Inferior parietal cortex (tissue), 1 donor: ENCODE measurements at regions not wholly inside any gene's neighbourhood (a gene's known extent, or its start where the extent isn't known, plus 50 kb on each side); places are given as distances from the start of the nearest gene placed in this dataset.
A peak's percentile ranks its signal among the peaks of the same experiment; 100 is the strongest.
"Not testable (repeated sequence)": the region's sequence is repeated elsewhere in the genome, so short reads cannot be mapped to it uniquely, and the experiment has no call there.

Source experiments
- DNase-seq: peaks from one replicate; pipeline ENCODE4 v3.0.0-alpha.2; 2016; ENCODE audit errors: extremely low spot score

DNA sequence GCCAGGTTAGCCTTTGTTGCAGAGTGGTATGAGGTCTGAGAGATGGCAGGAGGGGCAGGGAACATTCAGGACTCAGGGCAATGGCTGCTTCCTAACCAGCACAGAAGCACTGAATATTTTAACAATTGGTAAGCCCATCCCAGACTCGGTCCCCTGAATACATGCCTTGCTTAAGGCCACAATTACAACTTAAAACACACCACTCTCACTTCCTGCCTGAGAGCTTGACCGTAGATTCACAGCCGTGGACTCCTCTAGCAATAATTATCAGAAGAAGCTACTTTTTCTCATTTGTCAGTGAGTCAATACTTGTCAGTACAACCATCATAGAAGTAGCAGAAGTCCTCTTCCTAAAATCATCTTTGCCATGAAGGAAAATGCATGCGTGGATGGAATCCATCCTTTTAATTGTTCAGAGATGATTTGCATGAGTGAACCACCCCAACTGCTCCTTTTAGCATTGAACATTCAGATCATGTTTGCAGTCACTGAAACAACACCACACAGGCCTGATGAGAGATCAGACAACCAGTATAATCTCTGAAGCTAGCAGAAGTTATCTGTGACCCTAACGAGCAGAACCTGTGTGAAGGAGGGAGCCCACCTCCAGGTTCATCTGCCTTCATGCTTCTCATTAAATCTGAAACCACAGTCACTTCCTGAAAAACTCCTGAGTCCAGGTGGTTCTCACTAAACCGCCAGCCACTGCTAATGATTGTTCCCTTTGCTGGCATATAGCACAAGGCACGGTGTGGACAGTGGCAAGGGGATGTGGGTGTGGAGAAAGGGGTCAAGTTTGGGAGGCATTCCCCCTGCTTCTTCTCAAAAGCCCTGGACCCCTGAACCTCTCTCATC lies 333.9 kb upstream of the CNR1 start:
- DNase-seq: no peak

GRCh38 chr6:88499436-88499835 lies 333.3 kb upstream of the CNR1 start:
- no peak for DNase-seq

DNA sequence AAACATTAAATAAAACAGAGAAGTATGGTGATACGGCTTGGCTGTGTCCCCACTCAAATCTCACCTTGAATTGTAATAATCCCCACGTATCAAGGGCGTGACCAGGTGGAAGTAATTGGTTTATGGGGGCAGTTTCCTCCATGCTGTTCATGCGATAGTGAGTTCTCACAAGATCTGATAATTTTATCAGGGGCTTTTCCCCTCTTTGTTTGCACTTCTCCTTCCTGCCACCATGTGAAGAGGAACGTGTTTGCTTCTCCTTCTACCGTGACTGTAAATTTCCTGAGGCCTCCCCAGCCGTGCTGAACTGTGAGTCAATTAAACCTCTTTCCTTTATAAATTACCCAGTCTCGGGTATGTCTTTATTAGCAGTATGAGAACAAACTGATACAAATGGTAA lies 331.3 kb upstream of the CNR1 start:
- not testable (repeated sequence) for DNase-seq

DNA sequence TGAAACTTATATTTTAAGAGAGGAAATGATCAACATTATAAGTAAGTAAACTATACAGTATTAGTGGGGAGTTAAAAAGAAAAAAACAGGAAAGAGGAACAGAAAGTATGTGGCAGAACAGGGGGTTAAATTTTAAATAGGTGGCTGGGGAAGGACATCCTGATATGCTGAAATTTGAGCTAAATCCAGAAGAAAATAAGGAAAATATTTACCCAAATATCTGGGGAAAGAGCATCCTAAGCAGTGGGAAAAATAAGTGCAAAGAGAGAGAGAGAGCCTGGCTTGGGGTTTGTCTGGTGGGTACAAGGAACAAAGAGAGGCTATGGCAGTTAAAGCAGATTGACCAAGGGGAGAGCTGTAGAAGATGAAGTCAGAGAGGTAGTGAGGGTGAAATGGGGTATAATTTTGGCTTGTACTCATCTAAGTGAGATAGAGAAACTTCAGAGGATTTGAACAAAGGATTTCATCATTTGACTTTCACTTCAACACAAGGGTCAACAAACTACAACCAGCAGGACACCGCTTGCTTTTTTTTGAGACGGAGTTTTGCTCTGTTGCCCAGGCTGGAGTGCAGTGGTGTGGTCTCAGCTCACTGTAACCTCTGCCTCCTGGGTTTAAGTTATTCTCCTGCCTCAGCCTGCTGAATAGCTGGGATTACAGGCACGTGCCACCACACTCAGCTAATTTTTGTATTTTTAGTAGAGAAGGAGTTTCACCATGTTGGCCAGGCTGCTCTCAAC lies 328.4 kb upstream of the CNR1 start:
- DNase-seq: no peak

GRCh38 chr6:88493717-88494116 lies 327.6 kb upstream of the CNR1 start:
- no peak for DNase-seq

- DNase-seq: peak; percentile 45
These were observed 326.7 kb upstream of the CNR1 start for GRCh38 chr6:88492824-88493223.

- DNase-seq: no peak
These were observed 326.1 kb upstream of the CNR1 start for GRCh38 chr6:88492241-88492640.

- no peak for DNase-seq
These were observed 325.2 kb upstream of the CNR1 start for GRCh38 chr6:88491266-88491880.

DNA sequence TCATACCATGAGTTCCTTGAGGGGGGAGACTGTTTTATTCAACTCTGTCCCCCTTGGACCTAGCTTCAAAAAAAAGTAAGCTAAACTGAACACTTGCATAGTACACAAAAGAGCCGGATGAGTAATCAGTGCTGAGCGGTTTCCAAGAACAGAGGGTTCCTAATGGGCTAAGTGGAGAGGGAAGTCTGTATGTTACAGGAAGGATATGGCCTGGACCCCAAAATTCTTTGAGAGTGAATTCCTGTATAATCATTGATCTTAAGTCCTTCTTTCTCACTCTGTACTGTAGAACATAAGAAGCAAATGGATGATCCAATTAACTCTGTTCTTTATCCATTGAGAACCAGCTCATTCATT lies 324.7 kb upstream of the CNR1 start:
- no peak for DNase-seq

- DNase-seq: no peak
These were observed 324.2 kb upstream of the CNR1 start for GRCh38 chr6:88490195-88490907.

- DNase-seq: no peak
These were observed 317.3 kb upstream of the CNR1 start for GRCh38 chr6:88483424-88483823.

GRCh38 chr6:88482465-88482864 lies 316.3 kb upstream of the CNR1 start:
- DNase-seq: no peak

DNA sequence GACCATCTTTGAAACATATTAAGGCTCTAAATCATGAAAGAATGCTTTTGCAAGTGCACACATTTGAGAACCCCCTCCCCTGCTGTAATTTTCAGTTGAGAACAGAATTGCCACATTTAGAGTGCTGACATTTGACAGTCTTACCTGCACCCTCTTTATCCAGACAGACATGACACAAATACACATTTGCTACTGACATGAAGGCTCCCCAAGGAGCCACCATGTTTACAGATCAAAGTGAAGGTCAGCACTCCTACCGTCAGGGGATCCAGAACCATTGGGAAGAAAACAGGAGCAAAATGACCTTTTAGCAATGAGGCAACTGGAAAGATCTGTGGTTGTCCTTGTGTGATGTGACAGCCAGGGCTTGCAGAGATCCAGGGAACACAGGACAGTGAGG lies 315.4 kb upstream of the CNR1 start:
- DNase-seq: no peak

GRCh38 chr6:88480816-88481215 lies 314.7 kb upstream of the CNR1 start:
- no peak for DNase-seq

GRCh38 chr6:88477413-88477812 lies 311.3 kb upstream of the CNR1 start:
- no peak for DNase-seq

DNA sequence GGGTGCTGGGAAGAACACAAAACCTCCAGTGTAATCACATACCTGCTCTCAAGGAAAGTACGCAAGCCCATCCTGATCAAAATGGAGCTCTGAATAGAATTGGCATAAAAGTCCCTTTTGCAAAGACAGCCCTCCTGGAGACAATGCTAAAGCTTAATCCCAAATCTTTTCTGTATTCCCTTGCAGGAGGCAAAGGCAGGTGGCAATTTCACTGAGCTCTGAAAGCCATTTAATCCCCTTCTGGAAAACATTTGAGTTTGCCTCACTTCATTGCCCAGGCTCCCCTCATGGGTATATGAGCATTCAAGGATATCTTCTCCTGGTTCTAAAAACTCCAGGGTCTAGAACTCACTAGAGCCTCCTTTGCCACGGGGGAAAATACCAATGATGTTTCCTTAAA lies 310.2 kb upstream of the CNR1 start:
- no peak for DNase-seq

GRCh38 chr6:88474720-88475119 lies 308.6 kb upstream of the CNR1 start:
- DNase-seq: no peak

DNA sequence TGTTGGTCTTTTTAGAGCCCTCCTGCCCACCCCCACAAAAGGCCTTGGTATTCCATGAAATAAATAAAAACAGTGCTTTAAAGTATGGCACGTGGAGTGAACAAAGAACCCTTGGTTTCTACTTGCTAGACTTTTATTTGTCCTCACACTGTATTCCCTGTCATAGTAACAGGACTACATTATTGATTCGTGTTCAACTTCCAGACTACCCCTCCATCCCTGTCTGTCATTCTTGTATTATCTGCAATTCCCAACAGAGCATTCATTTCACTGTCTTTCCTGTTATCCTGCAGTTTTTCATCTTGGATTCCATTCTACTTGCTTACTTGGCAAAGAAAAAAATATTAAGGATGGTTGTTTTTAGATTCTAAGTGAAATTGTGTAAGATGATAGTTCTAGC lies 307.4 kb upstream of the CNR1 start:
- no peak for DNase-seq

DNA sequence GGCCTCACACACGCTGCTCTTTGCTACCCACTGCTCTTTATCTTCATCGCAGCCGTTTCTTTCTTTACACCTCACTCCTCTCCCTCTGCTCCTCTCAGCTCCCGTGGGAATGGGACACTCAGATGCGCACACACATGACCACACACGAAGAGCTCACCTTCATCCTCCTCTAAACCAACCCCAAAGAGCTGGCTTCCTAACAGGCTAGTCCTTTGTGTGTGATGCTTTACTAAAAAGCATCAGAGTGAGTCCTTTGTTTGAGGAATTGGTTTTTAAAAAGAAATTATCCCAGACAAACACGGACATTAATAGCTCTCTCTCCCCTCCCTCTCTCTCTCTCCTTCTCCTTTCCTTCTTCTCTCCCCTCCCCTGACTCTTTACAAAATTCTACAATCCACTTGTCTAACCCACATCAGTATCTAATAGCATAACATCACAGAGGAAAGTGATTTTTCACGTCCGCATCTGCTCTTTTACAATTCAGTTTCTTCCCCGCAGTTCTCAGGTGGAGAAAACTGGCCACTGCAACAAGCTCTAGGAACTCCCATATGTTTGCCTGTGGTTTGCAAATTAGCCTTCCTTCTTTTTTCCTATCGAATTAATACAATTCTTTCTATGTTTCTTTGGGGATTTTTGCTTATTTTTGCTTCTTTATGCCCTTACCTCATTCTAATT lies 306.8 kb upstream of the CNR1 start:
- DNase-seq: no peak

GRCh38 chr6:88459643-88460042 lies 293.5 kb upstream of the CNR1 start:
- no peak for DNase-seq

DNA sequence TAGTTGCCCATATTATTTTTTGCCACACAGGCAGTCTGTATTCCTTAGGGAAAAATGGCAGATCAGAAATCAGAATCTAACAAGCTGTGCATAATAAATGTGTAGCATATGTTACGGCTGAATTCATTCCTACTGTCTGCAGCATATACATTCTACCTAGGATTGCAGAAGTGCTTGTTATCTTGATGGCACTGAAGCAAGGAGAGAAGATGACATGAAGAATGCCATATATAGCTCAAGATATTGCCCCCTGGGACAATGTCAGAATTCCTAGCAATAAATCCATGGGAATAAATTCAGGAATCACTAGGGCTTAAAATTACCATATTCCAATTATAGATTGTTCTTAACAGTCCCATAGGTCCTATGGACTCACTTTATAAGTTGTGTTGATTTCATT lies 293.0 kb upstream of the CNR1 start:
- no peak for DNase-seq

GRCh38 chr6:88458662-88459061 lies 292.5 kb upstream of the CNR1 start:
- DNase-seq: no peak
